Caco-2 (cell line): ENCODE measurements at regions not wholly inside any gene's neighbourhood (a gene's known extent, or its start where the extent isn't known, plus 50 kb on each side); places are given as distances from the start of the nearest gene placed in this dataset.

ENCODE experiments used
- BruUV-seq: library from RNA; stranded (reverse); fragments of 400-500 nt; replicated peaks from 2 replicates; lab custom pipeline; 2021; lab: Mats Ljungman, UMichigan
- CTCF ChIA-PET: fragments of 300-600 bp; sonication (Branson Sonifier 250); formaldehyde crosslinking; loops from one replicate; lab custom pipeline; 2022; ENCODE audit warnings: antibody characterized with exemption; lab: Charles Lee
- POLR2A ChIA-PET: fragments of 300-600 bp; sonication (Branson Sonifier 250); formaldehyde crosslinking; loops from one replicate; lab custom pipeline; 2022; ENCODE audit warnings: antibody characterized with exemption; lab: Charles Lee
- DNase-seq, 2 experiments: peaks; one replicate each; pipeline versions ENCODE4 v3.0.0 to v3.0.0-alpha.2; 2020 to 2022
- H3K27me3 ChIP-seq: replicated peaks from 2 replicates; pipeline ENCODE4 v1.6.0; 2011; ENCODE audit warnings: low read length; ENCODE audit not compliant: control insufficient read depth, insufficient read depth
- H3K36me3 ChIP-seq: 2 replicates; pipeline ENCODE4 v1.5.1; 2011; ENCODE audit warnings: low read length; ENCODE audit not compliant: control insufficient read depth, insufficient read depth
- H3K4me1 ChIP-seq: fragments of 250-450 bp; sonication (Bioruptor Pico); 2 replicates; pipeline ENCODE4 v1.5.1; 2020; ENCODE audit warnings: mild to moderate bottlenecking
- H3K4me3 ChIP-seq: 2 replicates; pipeline ENCODE4 v1.5.1; 2011; ENCODE audit warnings: low read depth, mild to moderate bottlenecking, control low read depth, low read length
- H3K9me3 ChIP-seq: fragments of 250-450 bp; sonication (Bioruptor Pico); 2 replicates; pipeline ENCODE4 v1.5.1; 2020; ENCODE audit warnings: mild to moderate bottlenecking, moderate library complexity
- H3K27ac Mint-ChIP-seq: one replicate; pipeline ENCODE4 v1.8.0; 2022; ENCODE audit warnings: mixed read lengths; ENCODE audit not compliant: unreplicated experiment
- H3K27me3 Mint-ChIP-seq: one replicate; pipeline ENCODE4 v1.8.0; 2022; ENCODE audit warnings: mixed read lengths; ENCODE audit not compliant: insufficient read depth, unreplicated experiment
- H3K36me3 Mint-ChIP-seq: one replicate; pipeline ENCODE4 v1.8.0; 2022; ENCODE audit warnings: mild to moderate bottlenecking, mixed read lengths; ENCODE audit not compliant: insufficient read depth, unreplicated experiment
- H3K4me1 Mint-ChIP-seq: one replicate; pipeline ENCODE4 v1.8.0; 2022; ENCODE audit warnings: low read depth, mixed read lengths; ENCODE audit not compliant: unreplicated experiment
- H3K4me3 Mint-ChIP-seq: one replicate; pipeline ENCODE4 v1.8.0; 2022; ENCODE audit warnings: mild to moderate bottlenecking, moderate library complexity, mixed read lengths; ENCODE audit not compliant: unreplicated experiment
- H3K9me3 Mint-ChIP-seq: one replicate; pipeline ENCODE4 v1.8.0; 2022; ENCODE audit warnings: mixed read lengths; ENCODE audit not compliant: unreplicated experiment
- intact Hi-C: fragments of 100-400 bp; cut with micrococcal nuclease; formaldehyde crosslinking; loops from one replicate; pipeline ENCODE4 v1.10.0; 2022; ENCODE audit not compliant: unreplicated experiment
- TF ChIP-seq, protein P1 (sequence below), 2 experiments: fragments of 200-600 bp in 1 of 2; IDR thresholded peaks; 1 replicate in 1 of 2; 2 replicates in 1 of 2; pipeline versions ENCODE4 v1.5.1 to v1.8.0; 2011 to 2022; ENCODE audit warnings: antibody characterized with exemption in 1 of 2, control low read depth in 1 of 2, inconsistent platforms in 1 of 2, low read depth in 1 of 2, low read length in 1 of 2, mild to moderate bottlenecking in 1 of 2, moderate library complexity in 1 of 2; ENCODE audit not compliant: insufficient read depth in 1 of 2, severe bottlenecking in 1 of 2, unreplicated experiment in 1 of 2

DNA sequence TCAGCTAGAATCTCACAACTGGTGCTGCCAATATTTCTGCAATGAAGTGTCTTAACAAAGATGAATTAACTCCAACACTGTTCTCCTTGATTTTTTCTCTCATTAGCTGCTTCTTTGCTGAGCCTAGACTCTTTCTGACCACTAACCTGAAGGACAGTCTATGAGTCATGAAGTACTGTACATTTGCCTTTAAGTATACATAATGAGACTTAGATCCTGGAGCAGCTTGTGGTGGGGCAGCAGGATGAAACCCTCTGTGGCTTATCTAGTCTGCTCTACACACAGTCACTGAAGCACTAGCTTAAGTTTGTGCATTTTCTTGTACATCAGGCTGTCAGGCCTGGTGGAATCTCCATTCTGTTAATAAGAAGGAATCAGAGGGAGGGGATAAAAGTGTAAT lies 307.4 kb upstream of the SMIM31 start:
- no peak for DNase-seq
- intact Hi-C loops, result no loop called here
- H3K4me1 Mint-ChIP-seq, result peaks cover 9% of the 10 kb centered on the region
- H3K27me3 Mint-ChIP-seq, result no peaks in the 10 kb centered on the region
- no peaks in the 10 kb centered on the region for H3K9me3 Mint-ChIP-seq
- TF ChIP-seq, protein P1, sequence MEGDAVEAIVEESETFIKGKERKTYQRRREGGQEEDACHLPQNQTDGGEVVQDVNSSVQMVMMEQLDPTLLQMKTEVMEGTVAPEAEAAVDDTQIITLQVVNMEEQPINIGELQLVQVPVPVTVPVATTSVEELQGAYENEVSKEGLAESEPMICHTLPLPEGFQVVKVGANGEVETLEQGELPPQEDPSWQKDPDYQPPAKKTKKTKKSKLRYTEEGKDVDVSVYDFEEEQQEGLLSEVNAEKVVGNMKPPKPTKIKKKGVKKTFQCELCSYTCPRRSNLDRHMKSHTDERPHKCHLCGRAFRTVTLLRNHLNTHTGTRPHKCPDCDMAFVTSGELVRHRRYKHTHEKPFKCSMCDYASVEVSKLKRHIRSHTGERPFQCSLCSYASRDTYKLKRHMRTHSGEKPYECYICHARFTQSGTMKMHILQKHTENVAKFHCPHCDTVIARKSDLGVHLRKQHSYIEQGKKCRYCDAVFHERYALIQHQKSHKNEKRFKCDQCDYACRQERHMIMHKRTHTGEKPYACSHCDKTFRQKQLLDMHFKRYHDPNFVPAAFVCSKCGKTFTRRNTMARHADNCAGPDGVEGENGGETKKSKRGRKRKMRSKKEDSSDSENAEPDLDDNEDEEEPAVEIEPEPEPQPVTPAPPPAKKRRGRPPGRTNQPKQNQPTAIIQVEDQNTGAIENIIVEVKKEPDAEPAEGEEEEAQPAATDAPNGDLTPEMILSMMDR (IDR thresholded peaks at IDR 0.05; ENCODE audit: insufficient read depth in 1 of 2, low read depth in 1 of 2, low read length in 1 of 2, severe bottlenecking in 1 of 2, unreplicated experiment in 1 of 2), result no peak
- Histone ChIP-seq H3K4me3 (no peak overlapping the region), H3K4me1 (no peaks in the 10 kb centered on the region), H3K9me3 (no peaks in the 10 kb centered on the region), H3K27me3 (no peaks in the 10 kb centered on the region), H3K36me3 (no peaks in the 10 kb centered on the region)
- ChIA-PET CTCF (no interaction called here), POLR2A (no interaction called here)
- no peak overlapping the region for H3K4me3 Mint-ChIP-seq
- H3K36me3 Mint-ChIP-seq, result no peaks in the 10 kb centered on the region
- BruUV-seq, result no TSS peak
- no peak overlapping the region for H3K27ac Mint-ChIP-seq

DNA sequence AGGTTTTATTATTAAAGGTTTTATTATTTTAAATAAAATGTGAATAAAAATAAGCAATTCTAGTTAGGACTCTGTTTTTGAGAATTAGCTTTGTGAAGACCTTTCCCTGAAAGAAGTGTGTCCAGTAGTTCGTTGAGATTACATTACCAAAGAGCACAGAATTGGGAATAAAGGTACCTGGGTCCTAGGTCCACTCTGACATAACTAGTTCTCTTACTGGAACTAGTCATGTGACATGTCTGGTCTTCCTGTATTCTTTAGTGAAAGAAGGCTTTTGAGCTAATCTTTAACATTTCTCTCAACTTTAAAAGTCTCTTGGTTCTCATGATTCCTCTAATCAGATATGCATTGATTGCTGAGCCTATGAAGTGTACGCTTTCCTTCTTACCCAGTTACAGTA lies 292.0 kb upstream of the SMIM31 start:
- Mint-ChIP-seq H3K9me3 (no peaks in the 10 kb centered on the region), H3K27ac (no peak overlapping the region), H3K4me3 (no peak overlapping the region), H3K4me1 (no peaks in the 10 kb centered on the region), H3K27me3 (peaks cover 7% of the 10 kb centered on the region), H3K36me3 (no peaks in the 10 kb centered on the region)
- Histone ChIP-seq H3K27me3 (no peaks in the 10 kb centered on the region), H3K4me3 (no peak overlapping the region), H3K36me3 (no peaks in the 10 kb centered on the region), H3K4me1 (no peaks in the 10 kb centered on the region), H3K9me3 (no peaks in the 10 kb centered on the region)
- intact Hi-C loops, result no loop called here
- BruUV-seq, result no TSS peak
- POLR2A ChIA-PET, result no interaction called here
- no peak for DNase-seq
- TF ChIP-seq, protein P1 (IDR thresholded peaks at IDR 0.05; ENCODE audit: insufficient read depth in 1 of 2, low read depth in 1 of 2, low read length in 1 of 2, severe bottlenecking in 1 of 2, unreplicated experiment in 1 of 2), result no peak
- CTCF ChIA-PET, result no interaction called here

DNA sequence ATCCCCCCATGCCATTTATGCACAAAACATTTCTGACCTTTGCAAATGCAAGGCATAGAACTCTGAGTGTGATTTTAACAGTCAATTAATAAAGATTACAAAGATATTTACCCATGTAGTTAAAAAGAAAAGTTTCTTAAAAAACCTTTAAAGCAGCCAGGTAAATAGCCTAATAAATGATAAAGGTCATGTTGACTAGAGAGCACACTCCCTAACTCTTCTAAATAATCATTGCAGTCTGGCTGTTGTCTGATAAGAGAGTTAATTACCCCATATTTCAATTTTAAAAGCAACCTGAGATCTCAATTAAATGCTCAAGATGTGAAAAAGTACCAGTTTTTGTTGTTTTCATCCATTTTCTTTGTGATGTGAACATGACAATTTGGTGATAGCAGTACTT lies 291.5 kb upstream of the SMIM31 start:
- no TSS peak for BruUV-seq
- no peaks in the 10 kb centered on the region for H3K9me3 Mint-ChIP-seq
- CTCF ChIA-PET, result no interaction called here
- no peaks in the 10 kb centered on the region for H3K4me1 Mint-ChIP-seq
- TF ChIP-seq, protein P1 (IDR thresholded peaks at IDR 0.05; ENCODE audit: insufficient read depth in 1 of 2, low read depth in 1 of 2, low read length in 1 of 2, severe bottlenecking in 1 of 2, unreplicated experiment in 1 of 2), result no peak
- peaks cover 7% of the 10 kb centered on the region for H3K27me3 Mint-ChIP-seq
- H3K9me3 ChIP-seq, result no peaks in the 10 kb centered on the region
- H3K4me1 ChIP-seq, result no peaks in the 10 kb centered on the region
- H3K27me3 ChIP-seq, result no peaks in the 10 kb centered on the region
- no peaks in the 10 kb centered on the region for H3K36me3 ChIP-seq
- no peak overlapping the region for H3K27ac Mint-ChIP-seq
- DNase-seq, result no peak
- no peaks in the 10 kb centered on the region for H3K36me3 Mint-ChIP-seq
- POLR2A ChIA-PET, result no interaction called here
- H3K4me3 Mint-ChIP-seq, result no peak overlapping the region
- H3K4me3 ChIP-seq, result no peak overlapping the region
- intact Hi-C loops, result no loop called here
